Hematopoietic multipotent progenitor cell (in vitro differentiated cells): ENCODE measurements at regions not wholly inside any gene's neighbourhood (a gene's known extent, or its start where the extent isn't known, plus 50 kb on each side); places are given as distances from the start of the nearest gene placed in this dataset.

Experiments used
- DNase-seq, 3 donors: peaks; one replicate each; pipeline ENCODE4 v3.0.0-alpha.2; 2011 to 2015; ENCODE audit warnings: low read depth in 2 of 3, low spot score in 2 of 3

GRCh38 chr2:225937625-225938187 is 538.2 kb downstream of the NYAP2 start:
- DNase-seq, result no peak

GRCh38 chr2:225932811-225933413 is 533.4 kb downstream of the NYAP2 start:
- DNase-seq, result no peak

GRCh38 chr2:225930687-225931086 is 531.2 kb downstream of the NYAP2 start:
- DNase-seq, result no peak

- no peak for DNase-seq
These were observed 521.2 kb downstream of the NYAP2 start for GRCh38 chr2:225920621-225921220.

GRCh38 chr2:225916692-225917091 is 517.2 kb downstream of the NYAP2 start:
- DNase-seq, result no peak

- no peak for DNase-seq
These were observed 511.5 kb downstream of the NYAP2 start for GRCh38 chr2:225911019-225911418.

GRCh38 chr2:225895126-225895525 is 495.6 kb downstream of the NYAP2 start:
- DNase-seq, result no peak

GRCh38 chr2:225894236-225894980 is 494.9 kb downstream of the NYAP2 start:
- no peak for DNase-seq

- DNase-seq, result no peak
These were observed 493.6 kb downstream of the NYAP2 start for GRCh38 chr2:225893151-225893550.

- DNase-seq, result no peak
These were observed 492.3 kb downstream of the NYAP2 start for GRCh38 chr2:225891771-225892170.

- no peak for DNase-seq
These were observed 491.5 kb downstream of the NYAP2 start for GRCh38 chr2:225891013-225891412.

- DNase-seq, result peak in 2 of 3 donors; percentile 10 to 34
These were observed 489.9 kb downstream of the NYAP2 start for GRCh38 chr2:225889452-225889851.

GRCh38 chr2:225867071-225867470 is 467.6 kb downstream of the NYAP2 start:
- no peak for DNase-seq

GRCh38 chr2:225865468-225865867 is 466.0 kb downstream of the NYAP2 start:
- DNase-seq, result no peak

- no peak for DNase-seq
These were observed 464.9 kb downstream of the NYAP2 start for GRCh38 chr2:225864394-225864793.

- no peak for DNase-seq
These were observed 443.4 kb downstream of the NYAP2 start for GRCh38 chr2:225842939-225843338.

GRCh38 chr2:225841314-225841713 is 441.8 kb downstream of the NYAP2 start:
- DNase-seq, result no peak

GRCh38 chr2:225837328-225837727 is 437.8 kb downstream of the NYAP2 start:
- no peak for DNase-seq

GRCh38 chr2:225824748-225825449 is 425.4 kb downstream of the NYAP2 start:
- no peak for DNase-seq

GRCh38 chr2:225821351-225821750 is 421.8 kb downstream of the NYAP2 start:
- DNase-seq, result no peak

GRCh38 chr2:225820826-225821225 is 421.3 kb downstream of the NYAP2 start:
- no peak for DNase-seq
